HG02973 (cell line): ENCODE measurements at regions not wholly inside any gene's neighbourhood (a gene's known extent, or its start where the extent isn't known, plus 50 kb on each side); places are given as distances from the start of the nearest gene placed in this dataset.

Source experiments
- ATAC-seq: cut with Tn5 transposase; IDR thresholded peaks from one replicate; pipeline ENCODE4 v1.9.1; 2021; ENCODE audit warnings: moderate library complexity; ENCODE audit not compliant: unreplicated experiment

DNA sequence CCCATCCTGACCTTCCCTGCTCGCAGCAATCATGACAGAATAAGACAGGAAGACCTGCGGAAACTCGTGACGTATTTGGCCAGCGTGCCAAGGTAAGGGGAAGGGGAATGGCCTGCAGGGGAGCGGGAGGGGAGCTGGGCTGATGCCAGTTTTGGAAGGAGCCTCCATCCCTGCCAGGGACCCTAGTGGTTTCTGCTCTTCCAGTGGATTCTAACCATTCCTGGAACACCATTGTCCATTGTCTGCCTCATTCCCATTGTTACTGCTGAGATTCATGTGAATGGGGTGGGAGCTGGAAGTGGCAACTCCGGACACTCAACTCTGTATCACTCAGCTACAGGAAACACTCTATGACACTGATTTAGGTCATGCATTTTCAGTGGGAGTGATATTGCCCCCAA lies 242.9 kb upstream of the ROPN1 start:
- no peak for ATAC-seq

DNA sequence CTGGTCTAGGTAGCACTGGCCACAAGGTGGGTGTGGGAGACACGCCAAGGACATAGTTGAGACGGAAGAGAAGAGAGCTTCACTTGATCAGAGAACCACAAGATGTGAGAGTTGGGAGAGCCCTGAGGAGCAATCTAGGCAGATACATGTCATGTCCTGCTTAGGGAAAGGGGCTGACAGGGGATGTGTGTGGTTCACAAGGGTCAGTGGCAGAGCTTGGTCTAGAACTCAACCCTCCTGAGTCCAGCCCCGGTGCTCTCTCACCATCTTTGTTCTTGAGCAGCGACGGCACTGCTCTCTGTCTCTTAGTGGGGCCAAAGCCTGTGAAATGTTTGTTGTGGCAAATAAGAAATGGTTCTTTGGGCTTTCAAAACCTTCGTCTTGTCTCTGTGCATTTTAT lies 243.5 kb upstream of the ROPN1 start:
- ATAC-seq = no peak

DNA sequence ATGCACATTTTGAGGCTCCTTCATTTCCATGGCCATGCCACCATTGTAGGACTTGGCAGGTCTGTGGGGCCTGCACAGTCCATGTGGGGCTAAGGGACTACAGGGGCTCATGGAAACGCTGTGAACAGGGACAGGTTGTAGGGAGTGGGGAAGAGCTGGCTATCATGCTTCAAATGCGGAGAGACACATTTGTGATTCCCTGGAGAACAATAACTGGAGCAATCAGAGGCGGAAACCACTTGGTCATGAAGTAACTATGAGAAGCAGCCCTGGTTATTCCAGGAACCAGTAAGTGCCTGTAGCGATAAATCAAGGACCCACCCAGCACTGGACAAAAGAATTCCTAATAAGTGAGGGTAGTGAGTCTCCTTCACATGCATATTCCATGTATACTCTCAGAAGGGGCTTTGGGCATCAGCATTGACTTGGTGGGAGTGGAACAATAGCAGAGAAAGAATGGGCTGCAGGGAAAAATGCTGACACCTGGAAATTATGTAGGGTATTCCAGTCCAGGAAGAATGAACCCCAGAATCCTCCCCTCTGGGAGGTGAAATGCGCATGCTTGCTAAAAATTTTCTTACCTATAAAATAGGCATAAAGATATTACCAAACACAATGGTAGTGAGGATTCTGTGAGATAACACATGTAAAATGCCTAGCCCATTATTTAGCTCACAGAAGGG lies 251.4 kb upstream of the ROPN1 start:
- no peak for ATAC-seq

DNA sequence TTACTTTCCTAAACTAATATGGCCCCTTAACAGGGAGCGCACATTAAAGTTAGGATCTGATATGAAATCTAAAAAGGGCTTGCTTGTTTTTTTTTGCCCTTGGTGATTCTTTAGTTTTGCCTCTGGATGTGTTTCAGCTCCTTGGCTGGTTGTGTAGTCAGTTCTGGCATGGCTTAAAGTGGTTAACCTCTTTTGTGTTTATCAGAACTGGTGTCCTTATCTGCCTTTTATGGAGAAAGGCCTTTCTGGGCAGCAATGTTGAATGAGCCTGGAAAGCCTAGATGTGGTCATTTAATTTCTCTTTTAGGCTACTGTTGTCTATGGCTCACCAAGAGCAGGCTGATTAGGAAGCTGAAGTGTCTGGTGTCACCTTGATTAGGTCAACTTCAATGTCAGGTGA lies 254.5 kb upstream of the ROPN1 start:
- ATAC-seq = no peak

DNA sequence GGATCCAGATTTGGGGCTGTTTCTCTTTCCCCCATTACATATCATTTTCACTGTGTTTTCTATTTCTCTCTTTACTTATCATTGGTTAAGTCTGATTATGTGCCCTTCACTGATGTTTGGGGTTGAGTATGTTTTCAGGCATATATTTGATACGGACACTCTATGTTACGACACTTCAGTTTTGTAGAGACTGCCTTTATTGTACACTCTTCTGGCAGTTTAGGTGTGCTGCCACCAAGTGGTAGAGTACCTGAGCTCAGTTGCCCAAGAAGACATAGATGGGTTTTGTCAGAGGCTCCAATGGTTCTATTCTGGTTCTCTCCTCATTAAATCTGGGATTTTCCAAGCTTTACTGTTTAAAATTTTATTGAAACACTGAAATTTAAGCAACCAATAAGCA lies 255.0 kb upstream of the ROPN1 start:
- no peak for ATAC-seq

DNA sequence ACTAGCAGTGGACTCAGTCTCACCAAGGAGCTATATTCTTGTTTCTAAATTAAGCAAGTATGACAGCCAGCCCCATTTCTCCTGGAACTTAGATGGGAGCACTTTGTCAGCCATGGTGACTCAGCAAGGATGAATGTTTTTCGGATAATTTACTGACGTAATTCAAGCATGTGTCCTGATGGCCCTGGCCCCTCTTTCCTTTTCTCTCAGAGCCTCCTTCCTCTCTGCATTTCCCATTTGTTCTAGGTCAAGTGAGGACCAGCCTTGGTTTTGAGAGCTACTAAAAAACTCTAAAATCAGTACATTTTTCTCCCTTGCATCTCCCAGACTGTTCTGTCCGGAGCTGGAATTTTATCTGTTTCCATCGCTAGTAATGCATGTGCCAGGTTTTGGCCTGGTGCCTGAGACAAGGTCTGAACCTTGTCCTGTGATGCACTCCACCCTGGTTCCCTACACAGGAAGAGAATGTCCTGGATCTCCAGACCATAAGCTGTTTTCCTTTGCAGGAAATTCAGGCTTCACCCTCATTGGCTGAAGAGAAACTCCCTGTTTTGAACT lies 256.6 kb upstream of the ROPN1 start:
- ATAC-seq = no peak

DNA sequence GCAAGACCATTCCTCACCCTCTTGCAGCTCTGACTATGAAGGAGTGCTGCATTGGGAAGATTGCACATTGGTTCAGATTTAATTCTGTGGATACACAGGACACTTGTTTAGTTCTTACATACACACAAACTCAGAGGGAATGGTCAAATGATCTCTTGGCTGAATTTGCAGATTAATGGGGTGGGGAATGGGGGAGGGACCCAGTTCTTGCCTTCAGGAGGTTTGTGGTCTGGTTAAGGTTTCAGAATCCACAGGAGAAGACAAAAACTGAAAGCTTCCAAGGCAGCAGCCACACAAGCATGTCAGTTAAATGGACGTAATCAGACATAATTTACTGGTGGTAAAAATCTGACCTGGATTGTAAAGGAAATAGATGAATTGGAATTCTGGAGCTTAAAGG lies 257.1 kb upstream of the ROPN1 start:
- ATAC-seq = no peak

DNA sequence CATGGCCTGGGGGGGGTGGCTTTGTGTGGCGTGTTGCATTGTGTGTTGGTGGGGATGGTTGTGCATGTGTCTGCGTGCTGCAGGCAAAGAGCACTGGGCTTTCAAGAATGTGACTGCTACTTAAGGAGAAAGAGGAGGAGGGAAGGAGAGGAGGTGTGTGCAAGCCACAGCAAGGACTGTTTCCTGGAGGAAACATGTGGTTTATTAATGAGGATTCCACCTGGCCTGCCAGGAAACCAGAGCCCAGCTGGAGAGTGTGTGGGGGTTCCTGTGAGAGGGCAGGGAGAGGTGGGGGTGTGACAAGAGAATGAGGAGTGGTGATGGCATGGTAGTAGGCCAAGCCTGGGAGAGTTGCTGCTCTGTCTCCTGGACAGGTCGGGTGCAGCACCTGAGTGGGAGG lies 258.1 kb upstream of the ROPN1 start:
- no peak for ATAC-seq

DNA sequence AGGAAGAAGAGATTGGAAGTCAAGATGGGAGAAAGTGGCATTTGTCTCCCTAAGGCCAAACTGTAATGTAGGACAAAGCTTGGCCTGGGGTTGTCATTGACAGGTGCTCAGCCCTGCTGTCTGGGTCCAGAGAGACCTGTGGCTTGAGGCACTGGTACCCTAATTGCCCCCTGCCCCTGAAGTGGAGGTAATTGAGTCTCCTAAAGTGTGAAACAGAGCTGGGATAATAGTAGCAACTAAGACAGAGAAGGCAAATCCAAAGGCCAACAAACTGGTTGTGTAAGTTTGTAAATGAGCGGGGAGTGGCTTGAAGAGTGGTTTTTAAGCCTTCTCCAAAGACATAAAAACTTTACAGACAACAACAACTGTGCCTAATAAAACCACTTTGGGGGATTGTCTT lies 264.2 kb upstream of the ROPN1 start:
- no peak for ATAC-seq

DNA sequence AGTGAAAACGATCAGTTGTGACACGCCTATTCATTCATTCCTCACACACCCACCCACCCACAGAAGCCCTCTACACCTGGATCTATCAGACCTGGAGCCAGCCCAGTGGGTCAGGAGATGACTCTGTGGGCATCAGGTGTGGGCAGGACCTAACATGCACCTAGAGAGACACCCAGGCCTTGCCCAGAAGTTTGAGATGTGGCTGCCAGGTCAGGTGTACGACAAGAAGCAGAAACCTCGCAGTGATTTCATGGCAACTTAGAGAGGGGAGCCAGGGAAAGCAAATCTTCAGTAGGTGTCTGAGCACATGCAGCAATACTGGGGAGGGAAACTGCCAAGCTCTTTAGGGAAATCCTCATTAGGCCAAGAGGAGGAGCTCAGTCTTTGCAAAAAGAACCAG lies 264.7 kb upstream of the ROPN1 start:
- no peak for ATAC-seq

DNA sequence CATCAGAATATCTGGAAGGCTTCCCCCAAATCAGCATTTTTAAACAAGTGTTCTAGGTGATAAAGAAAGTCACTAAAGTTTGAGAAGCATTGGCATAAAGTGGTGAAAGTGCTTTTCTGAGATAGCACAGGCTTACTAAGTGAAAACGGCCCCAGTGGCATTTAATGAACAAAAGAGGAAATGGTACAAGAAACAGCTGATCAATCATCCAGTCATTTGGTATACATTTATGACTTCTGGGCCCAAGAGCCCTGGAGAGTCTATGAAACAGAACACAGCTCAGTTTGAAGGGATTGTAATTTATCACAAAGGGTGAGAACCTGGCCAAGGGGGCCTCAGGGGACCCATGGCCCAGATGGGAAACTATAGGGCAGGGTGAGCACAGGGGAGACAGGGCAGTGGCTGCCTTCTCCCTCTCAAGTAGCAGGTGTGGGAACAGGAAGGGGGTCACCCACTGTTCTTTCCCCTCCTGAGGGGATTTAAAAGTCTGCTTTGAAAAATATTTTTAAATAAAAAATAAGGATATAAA lies 265.5 kb upstream of the ROPN1 start:
- no peak for ATAC-seq

DNA sequence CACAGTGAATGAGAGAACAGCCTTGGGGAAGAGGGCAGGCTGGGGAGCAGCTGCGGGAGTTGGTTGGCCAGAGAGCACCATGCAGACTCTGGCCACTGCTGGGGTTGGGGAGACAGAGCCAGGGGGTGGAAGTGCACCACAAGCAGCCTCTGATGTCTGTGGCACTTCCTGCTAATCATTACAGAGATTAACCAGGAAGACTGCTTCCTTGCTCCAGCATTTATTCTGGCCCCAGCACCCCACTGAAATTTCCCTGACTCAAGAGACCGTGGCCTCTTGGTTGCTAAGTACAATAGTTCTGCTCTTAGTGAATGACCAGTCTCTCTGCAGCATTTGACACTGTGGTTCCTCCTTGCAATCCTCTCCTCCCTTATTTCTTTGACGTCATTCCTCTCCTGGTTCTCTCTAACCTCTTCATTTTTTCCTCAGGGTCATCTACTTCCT lies 266.2 kb upstream of the ROPN1 start:
- no peak for ATAC-seq

DNA sequence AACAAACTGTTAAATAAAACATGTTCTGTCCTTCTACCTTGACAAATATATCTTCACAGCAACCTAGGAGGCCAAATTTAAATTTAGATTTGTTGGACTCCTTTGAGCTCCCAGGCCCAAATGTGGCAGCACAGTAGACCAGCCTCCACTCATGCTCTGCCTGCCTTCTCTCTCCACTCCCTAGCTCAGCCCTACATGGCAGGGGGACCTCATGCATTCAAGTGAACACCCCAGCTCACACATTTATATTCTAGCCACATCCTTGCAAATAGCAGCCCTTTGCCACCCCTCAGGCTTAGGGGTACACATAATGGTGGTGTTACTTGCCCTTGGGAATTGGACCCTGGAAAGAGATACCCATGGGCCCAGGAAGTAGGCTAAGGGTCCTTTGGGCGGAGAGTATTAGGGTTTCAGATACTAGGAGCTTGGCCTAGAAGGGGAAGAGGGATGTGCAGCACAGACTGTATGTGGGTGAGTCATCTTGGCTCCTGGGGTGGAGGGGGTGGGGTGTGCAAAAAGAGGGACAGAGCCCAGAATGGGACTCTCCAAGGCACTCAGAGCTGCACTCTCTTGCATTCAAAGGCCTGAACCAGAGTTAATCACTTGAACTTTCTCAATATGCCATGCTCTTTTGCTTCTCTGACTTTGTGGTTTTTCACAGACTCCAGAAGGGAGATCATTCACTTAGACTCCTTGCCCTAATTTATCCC lies 268.4 kb upstream of the ROPN1 start:
- ATAC-seq = no peak

DNA sequence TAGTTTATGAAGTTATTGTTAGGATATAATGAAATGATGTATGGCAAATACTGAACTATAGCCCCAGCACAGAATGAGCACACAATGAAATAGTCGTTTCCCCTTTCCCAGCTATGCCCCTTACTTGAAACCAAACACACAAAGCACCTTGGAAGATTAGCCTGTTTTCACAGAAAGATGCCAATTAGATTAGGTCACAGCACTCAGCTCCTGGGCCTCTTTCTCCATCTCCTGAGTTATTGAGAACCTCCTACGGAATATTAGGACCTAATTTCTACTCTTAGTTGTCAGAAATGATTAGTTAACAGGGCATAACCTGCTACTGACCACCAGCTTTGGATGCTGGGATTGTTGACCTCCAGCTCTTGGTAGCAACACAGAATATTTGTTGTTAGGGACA lies 269.4 kb upstream of the ROPN1 start:
- ATAC-seq = no peak

DNA sequence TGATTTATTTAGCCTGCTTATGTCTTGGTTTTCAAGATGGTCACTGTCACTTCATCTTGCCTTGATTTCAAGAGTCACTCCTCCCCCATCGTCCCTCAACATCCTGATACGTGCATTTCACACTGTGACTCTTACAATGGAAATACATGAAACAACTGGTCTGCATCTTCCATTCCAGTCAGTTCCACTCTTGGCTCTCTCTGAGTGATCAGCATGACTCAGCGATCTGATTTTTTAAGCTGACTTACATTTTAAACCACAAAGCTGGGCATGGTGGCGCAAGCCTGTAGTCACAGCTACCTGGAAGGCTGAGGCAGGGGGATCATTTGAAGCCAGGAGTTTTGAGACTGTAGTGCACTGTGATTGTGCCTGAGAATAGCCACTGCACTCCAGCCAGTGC lies 271.2 kb upstream of the ROPN1 start:
- no peak for ATAC-seq

DNA sequence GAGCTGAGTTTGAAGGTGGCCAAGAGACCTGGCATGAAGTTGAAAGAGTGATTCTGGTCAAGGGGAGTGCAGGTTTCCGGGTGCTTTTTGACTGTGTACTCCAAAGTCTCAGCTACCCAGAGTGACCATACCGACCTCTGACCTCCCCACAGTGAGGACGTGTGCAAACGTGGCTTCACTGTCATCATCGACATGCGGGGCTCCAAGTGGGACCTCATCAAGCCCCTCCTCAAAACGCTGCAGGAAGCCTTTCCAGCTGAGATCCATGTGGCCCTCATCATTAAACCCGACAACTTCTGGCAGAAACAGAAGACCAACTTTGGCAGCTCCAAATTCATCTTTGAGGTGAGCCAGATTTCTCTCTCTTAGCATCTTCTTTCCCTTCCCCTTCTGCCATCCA lies 272.4 kb upstream of the ROPN1 start:
- ATAC-seq = no peak

DNA sequence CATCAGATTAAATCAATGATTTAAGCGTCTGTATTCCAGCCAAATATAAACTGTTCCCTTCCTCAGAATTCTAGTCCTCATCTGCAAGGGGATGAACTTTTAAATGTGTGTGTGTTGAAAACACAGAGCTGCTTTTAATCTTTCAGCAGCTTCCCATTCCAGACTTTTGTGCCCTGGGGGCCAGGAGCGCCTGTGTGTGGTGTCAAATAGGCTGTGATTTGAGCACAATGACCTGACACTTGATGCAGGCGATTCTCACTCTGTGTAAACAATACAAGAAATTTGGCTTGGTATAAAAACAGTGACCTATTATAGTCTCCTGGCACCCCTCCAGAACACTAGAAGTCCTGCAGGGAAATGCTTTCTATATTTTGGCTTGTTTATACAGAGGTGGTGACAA lies 274.6 kb upstream of the ROPN1 start:
- ATAC-seq = no peak

DNA sequence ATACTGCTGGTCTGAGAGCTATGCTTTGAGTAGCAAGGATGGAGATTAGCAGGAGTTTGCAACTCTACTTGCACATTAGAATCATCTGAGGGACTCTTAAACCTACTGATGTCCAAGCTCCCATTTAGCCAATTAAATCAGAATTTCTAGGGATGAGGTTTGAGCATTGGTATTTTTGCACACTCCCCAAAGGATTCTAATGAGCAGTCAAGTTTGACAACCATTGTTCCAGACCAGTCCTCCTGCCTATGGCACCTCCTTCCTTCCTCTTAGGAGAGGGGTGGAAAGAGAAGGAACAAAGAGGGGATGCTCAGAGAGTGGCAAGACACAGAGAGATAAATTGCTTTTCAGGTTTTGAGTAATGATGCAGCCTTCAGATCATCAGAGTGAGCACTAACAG lies 275.5 kb upstream of the ROPN1 start:
- no peak for ATAC-seq

DNA sequence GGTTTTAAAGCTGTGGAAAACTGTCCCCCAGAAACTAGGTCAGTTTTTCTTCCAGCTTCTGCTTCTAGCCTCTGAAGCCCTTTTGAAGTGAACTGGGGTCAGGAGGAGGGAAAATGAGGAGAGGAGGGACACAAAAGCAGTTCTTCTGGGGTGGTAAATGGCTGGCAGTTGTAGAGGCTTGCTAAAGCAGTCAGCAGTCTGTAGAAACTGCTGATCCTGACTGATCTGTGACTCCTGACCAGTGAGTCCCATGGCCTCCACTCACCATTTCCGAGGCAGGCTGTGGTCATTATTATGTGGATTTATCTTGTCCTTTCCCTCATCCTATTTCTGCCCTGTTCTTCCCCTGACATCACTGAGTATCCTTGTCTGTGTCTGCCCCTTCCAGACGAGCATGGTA lies 276.4 kb upstream of the ROPN1 start:
- no peak for ATAC-seq

DNA sequence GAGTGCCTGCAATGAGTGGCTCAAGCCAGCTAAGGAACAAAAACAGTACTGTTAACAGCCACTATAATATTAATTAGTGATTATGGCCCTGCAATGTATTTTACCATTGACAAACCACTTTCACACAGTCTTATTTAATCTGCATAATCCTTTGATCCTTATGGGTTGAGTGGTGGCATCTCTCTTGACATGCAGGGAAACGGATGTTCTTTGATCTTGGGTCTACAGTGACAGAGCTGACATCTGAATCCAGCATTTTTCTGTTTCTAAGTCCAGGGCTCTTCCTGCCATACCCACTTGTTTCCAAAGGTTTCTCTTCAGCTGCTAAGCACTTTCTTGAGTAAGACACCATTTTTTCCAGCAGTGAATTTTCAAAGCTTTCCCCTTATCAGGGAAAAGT lies 277.7 kb upstream of the ROPN1 start:
- no peak for ATAC-seq

DNA sequence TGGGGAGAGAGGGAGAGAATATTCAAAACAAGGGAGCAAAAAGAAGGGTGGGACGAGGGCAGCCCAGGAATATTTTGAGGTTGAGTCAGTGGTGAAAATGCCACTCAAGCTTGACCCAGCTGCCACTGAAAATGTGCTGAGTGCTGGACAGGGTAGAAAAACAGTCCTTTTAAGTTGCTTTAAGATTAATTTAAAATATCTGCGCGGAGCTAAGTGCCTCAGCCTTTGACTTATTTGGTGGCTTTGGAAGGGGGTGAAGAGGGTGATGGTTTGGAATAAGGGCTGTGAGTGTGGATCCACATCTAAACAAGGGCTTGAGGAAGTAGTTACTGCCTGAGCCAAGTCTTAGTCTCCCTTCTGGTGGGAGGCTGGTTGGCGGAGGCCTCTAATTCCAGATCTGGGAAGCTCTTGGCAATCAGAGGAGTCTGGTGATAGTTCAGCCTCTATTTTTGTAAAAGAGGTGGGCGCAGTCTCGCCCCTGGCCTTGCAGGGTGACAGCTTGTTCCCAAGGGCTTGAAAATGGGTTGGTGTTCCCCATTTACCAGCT lies 280.8 kb upstream of the ROPN1 start:
- ATAC-seq = no peak

DNA sequence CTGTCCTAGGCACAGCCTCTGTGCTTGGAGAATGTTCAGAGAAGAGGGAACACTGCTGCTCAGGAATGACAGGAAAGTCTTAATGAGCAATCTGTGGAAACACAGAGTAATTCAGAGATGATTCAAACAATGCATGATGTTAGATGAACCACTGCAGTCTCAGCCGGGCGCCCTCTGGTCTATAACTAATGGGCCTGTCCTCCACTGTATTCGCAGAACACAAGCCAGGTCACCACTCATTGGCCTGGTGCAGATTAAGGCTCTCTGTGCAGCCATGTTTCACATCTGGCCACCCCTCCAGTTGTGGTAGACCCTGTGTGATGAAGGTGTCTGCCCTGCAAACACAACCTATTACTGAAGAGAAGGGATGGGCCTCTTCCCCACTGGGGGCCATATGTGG lies 281.7 kb upstream of the ROPN1 start:
- no peak for ATAC-seq
